ENCODE measurements at regions not wholly inside any gene's neighbourhood (a gene's known extent, or its start where the extent isn't known, plus 50 kb on each side); places are given as distances from the start of the nearest gene placed in this dataset. TPM values are rescaled to one million over a fixed set of nuclear protein-coding genes. Genes with fewer than 3 reads are reported as not detected.
"Not testable (repeated sequence)": the region's sequence is repeated elsewhere in the genome, so short reads cannot be mapped to it uniquely, and the experiment has no call there.

GRCh38 chr21:8255094-8255493, 2266.3 kb upstream of the TPTE start:
- DNase-seq (ENCODE audit: low read depth in 1 of 2, low spot score in 1 of 2), result not testable (repeated sequence)

GRCh38 chr21:8257083-8257799, 2264.1 kb upstream of the TPTE start:
- not testable (repeated sequence) for H3K4me3 ChIP-seq (replicated peaks; ENCODE audit: insufficient read depth, low read length); H3K27me3 ChIP-seq (ENCODE audit: insufficient read depth, poor library complexity, severe bottlenecking); H3K27ac ChIP-seq (replicated peaks)
- DNase-seq (ENCODE audit: low read depth in 1 of 2, low spot score in 1 of 2), result peak in 1 of 2 experiments; percentile 23

More at GRCh38 chr21:8255094-8255493, 2266.3 kb upstream of the TPTE start:
- H3K27me3 ChIP-seq (ENCODE audit: insufficient read depth, poor library complexity, severe bottlenecking); H3K4me3 ChIP-seq (replicated peaks; ENCODE audit: insufficient read depth, low read length); H3K27ac ChIP-seq (replicated peaks): not testable (repeated sequence)

- not testable (repeated sequence) for H3K27ac ChIP-seq (replicated peaks); H3K27me3 ChIP-seq (ENCODE audit: insufficient read depth, poor library complexity, severe bottlenecking); H3K4me3 ChIP-seq (replicated peaks; ENCODE audit: insufficient read depth, low read length); DNase-seq (ENCODE audit: low read depth in 1 of 2, low spot score in 1 of 2)
Measured at GRCh38 chr21:8260065-8260627, 2261.2 kb upstream of the TPTE start.

Small RNA genes lying in the stretch of these regions (microRNA-seq; reads per million reads assigned to microRNA genes)
- gene MIR3648-1 (not detected), gene MIR3687-1 (not detected), gene MIR6724-1 (not detected), gene MIR6724-2 (not detected)

Measured in HL-60 (cell line).